Activated gamma-delta T cell treated with Interleukin-2 at 50 U/mL for 16 hours (primary cell): ENCODE measurements at regions not wholly inside any gene's neighbourhood (a gene's known extent, or its start where the extent isn't known, plus 50 kb on each side); places are given as distances from the start of the nearest gene placed in this dataset.
"Not testable (repeated sequence)": the region's sequence is repeated elsewhere in the genome, so short reads cannot be mapped to it uniquely, and the experiment has no call there.

Source experiments
- DNase-seq: peaks from one replicate; pipeline ENCODE4 v3.0.0-alpha.2; 2020

- DNase-seq: no peak
Observed at GRCh38 chr17:77832180-77832560, 126.3 kb upstream of the TNRC6C start.

GRCh38 chr17:77833769-77834168 lies 124.7 kb upstream of the TNRC6C start:
- DNase-seq: no peak

GRCh38 chr17:77834170-77835115 lies 124.1 kb upstream of the TNRC6C start:
- DNase-seq: peak; percentile 73

- peak; percentile 36 for DNase-seq
Observed at GRCh38 chr17:77836557-77837041, 121.9 kb upstream of the TNRC6C start.

GRCh38 chr17:77837072-77837471 lies 121.4 kb upstream of the TNRC6C start:
- not testable (repeated sequence) for DNase-seq

- no peak for DNase-seq
Observed at GRCh38 chr17:77837917-77838316, 120.6 kb upstream of the TNRC6C start.

- DNase-seq: no peak
Observed at GRCh38 chr17:77838748-77839697, 119.5 kb upstream of the TNRC6C start.

- no peak for DNase-seq
Observed at GRCh38 chr17:77839698-77840512, 118.6 kb upstream of the TNRC6C start.

- DNase-seq: no peak
Observed at GRCh38 chr17:77840513-77841165, 117.9 kb upstream of the TNRC6C start.

GRCh38 chr17:77841742-77842527 lies 116.6 kb upstream of the TNRC6C start:
- DNase-seq: no peak

GRCh38 chr17:77842528-77843147 lies 115.9 kb upstream of the TNRC6C start:
- DNase-seq: no peak

- DNase-seq: peak; percentile 72
Observed at GRCh38 chr17:77843255-77843895, 115.1 kb upstream of the TNRC6C start.

GRCh38 chr17:77843896-77844295 lies 114.6 kb upstream of the TNRC6C start:
- no peak for DNase-seq

- no peak for DNase-seq
Observed at GRCh38 chr17:77844681-77845080, 113.8 kb upstream of the TNRC6C start.

- DNase-seq: no peak
Observed at GRCh38 chr17:77845541-77846225, 112.8 kb upstream of the TNRC6C start.

GRCh38 chr17:77846531-77847085 lies 111.9 kb upstream of the TNRC6C start:
- no peak for DNase-seq

- DNase-seq: no peak
Observed at GRCh38 chr17:77847221-77848085, 111.0 kb upstream of the TNRC6C start.

GRCh38 chr17:77848257-77848656 lies 110.2 kb upstream of the TNRC6C start:
- no peak for DNase-seq
